HG02763 (cell line): ENCODE measurements at regions not wholly inside any gene's neighbourhood (a gene's known extent, or its start where the extent isn't known, plus 50 kb on each side); places are given as distances from the start of the nearest gene placed in this dataset.
"Not testable (repeated sequence)": the region's sequence is repeated elsewhere in the genome, so short reads cannot be mapped to it uniquely, and the experiment has no call there.

Source experiments
- ATAC-seq: cut with Tn5 transposase; IDR thresholded peaks from one replicate; pipeline ENCODE4 v1.9.1; 2021; ENCODE audit warnings: mild to moderate bottlenecking, moderate library complexity; ENCODE audit not compliant: unreplicated experiment

GRCh38 chr7:65254061-65254460 lies 119.6 kb upstream of the ZNF92 start:
- no peak for ATAC-seq

- ATAC-seq, result peak; percentile 63
These were observed 121.6 kb upstream of the ZNF92 start for GRCh38 chr7:65251851-65252620.

- ATAC-seq, result no peak
These were observed 122.8 kb upstream of the ZNF92 start for GRCh38 chr7:65250697-65251395.

GRCh38 chr7:65250216-65250615 lies 123.4 kb upstream of the ZNF92 start:
- no peak for ATAC-seq

GRCh38 chr7:65247491-65247890 lies 126.2 kb upstream of the ZNF92 start:
- ATAC-seq, result no peak

GRCh38 chr7:65239707-65240352 lies 133.8 kb upstream of the ZNF92 start:
- no peak for ATAC-seq

- ATAC-seq, result no peak
These were observed 134.3 kb upstream of the ZNF92 start for GRCh38 chr7:65239324-65239706.

- no peak for ATAC-seq
These were observed 134.9 kb upstream of the ZNF92 start for GRCh38 chr7:65238785-65239184.

GRCh38 chr7:65235586-65235985 lies 138.1 kb upstream of the ZNF92 start:
- no peak for ATAC-seq

GRCh38 chr7:65233409-65234034 lies 140.1 kb upstream of the ZNF92 start:
- no peak for ATAC-seq

GRCh38 chr7:65230231-65230630 lies 143.4 kb upstream of the ZNF92 start:
- no peak for ATAC-seq

GRCh38 chr7:65225422-65226006 lies 148.1 kb upstream of the ZNF92 start:
- no peak for ATAC-seq

- ATAC-seq, result no peak
These were observed 151.0 kb upstream of the ZNF92 start for GRCh38 chr7:65222655-65223054.

GRCh38 chr7:65221683-65222082 lies 152.0 kb upstream of the ZNF92 start:
- ATAC-seq, result no peak

GRCh38 chr7:65219623-65220022 lies 154.0 kb upstream of the ZNF92 start:
- no peak for ATAC-seq

GRCh38 chr7:65216469-65216868 lies 157.2 kb upstream of the ZNF92 start:
- peak; percentile 71 for ATAC-seq

- ATAC-seq, result not testable (repeated sequence)
These were observed 160.4 kb upstream of the ZNF92 start for GRCh38 chr7:65213260-65213659.

GRCh38 chr7:65199221-65199620 lies 174.4 kb upstream of the ZNF92 start:
- not testable (repeated sequence) for ATAC-seq

GRCh38 chr7:65193334-65194058 lies 180.2 kb upstream of the ZNF92 start:
- ATAC-seq, result not testable (repeated sequence)

GRCh38 chr7:65177041-65177440 lies 170.6 kb upstream of the ERV3-1 start:
- not testable (repeated sequence) for ATAC-seq
